Gastroesophageal sphincter (tissue), 4 donors: ENCODE measurements at regions not wholly inside any gene's neighbourhood (a gene's known extent, or its start where the extent isn't known, plus 50 kb on each side); places are given as distances from the start of the nearest gene placed in this dataset.

ENCODE experiments used
- ATAC-seq: fragments of 150-250 bp; one replicate; pipeline ENCODE4 v1.9.1; 2016; ENCODE audit warnings: mild to moderate bottlenecking, moderate library complexity
- H3K27ac ChIP-seq, 4 donors: fragments of 200-600 bp; sonication (generic) in 3 of 4; 1 replicate in 3 of 4; 2 replicates in 1 of 4; pipeline ENCODE4 v1.5.1; 2016 to 2019
- H3K27me3 ChIP-seq: fragments of 200-600 bp; sonication (generic); one replicate; pipeline ENCODE4 v1.5.1; 2019
- H3K36me3 ChIP-seq, 2 donors: fragments of 200-600 bp; sonication (generic); one replicate each; pipeline ENCODE4 v1.5.1; 2019; ENCODE audit warnings: control low read depth in 1 of 2
- H3K4me1 ChIP-seq, 3 donors: fragments of 200-600 bp; sonication (generic); 1 replicate in 2 of 3; 2 replicates in 1 of 3; pipeline ENCODE4 v1.5.1; 2016 to 2019; ENCODE audit warnings: control low read depth in 2 of 3
- H3K4me3 ChIP-seq, 2 donors: fragments of 200-600 bp; sonication (generic); one replicate each; pipeline ENCODE4 v1.5.1; 2019; ENCODE audit warnings: mild to moderate bottlenecking in 1 of 2, moderate library complexity in 1 of 2
- H3K9me3 ChIP-seq, 3 donors: fragments of 200-600 bp; sonication (generic); one replicate each; pipeline ENCODE4 v1.5.1; 2017 to 2019; ENCODE audit warnings: control low read depth in 2 of 3
- CTCF ChIP-seq, 4 experiments: fragments of 200-600 bp in 2 of 4; fragments of 450-650 bp in 2 of 4; sonication (generic) in 1 of 4; IDR thresholded peaks; one replicate each; pipeline ENCODE4 v1.5.1; 2017 to 2019; ENCODE audit warnings: antibody characterized with exemption in 4 of 4, mild to moderate bottlenecking in 2 of 4, moderate library complexity in 2 of 4
- EP300 ChIP-seq: sonication (generic); formaldehyde crosslinking; IDR thresholded peaks from one replicate; pipeline ENCODE4 v1.6.1; 2017; ENCODE audit warnings: antibody characterized with exemption, mild to moderate bottlenecking
- POLR2A ChIP-seq, 2 donors: fragments of 450-650 bp; IDR thresholded peaks; one replicate each; pipeline ENCODE4 v1.6.1; 2017; ENCODE audit warnings: antibody characterized with exemption in 2 of 2, mild to moderate bottlenecking in 2 of 2, moderate library complexity in 1 of 2
- POLR2AphosphoS5 ChIP-seq: sonication (generic); formaldehyde crosslinking; IDR thresholded peaks from one replicate; pipeline ENCODE4 v1.6.1; 2017; ENCODE audit warnings: antibody characterized with exemption
- WGBS, 2 donors: methylation state at CpG; one replicate each; pipeline ENCODE4 v1.1.5; 2018; ENCODE audit warnings: low coverage in 1 of 2; 5-methylcytosine and 5-hydroxymethylcytosine counted together

GRCh38 chr7:149552799-149553198 lies 55.2 kb upstream of the ZNF746 start:
- 36 to 42% methylated on average over 3 of the region's 3 CpGs for WGBS, 2 donors
- H3K27ac ChIP-seq = no peak overlapping the region
- no peak for ATAC-seq
- no peak overlapping the region for H3K4me3 ChIP-seq
- peaks cover 0 to 6% (median 0%) of the 10 kb centered on the region in 3 donors for H3K4me1 ChIP-seq
- H3K9me3 ChIP-seq = no peaks in the 10 kb centered on the region
- peaks cover 0 to 75% of the 10 kb centered on the region in 2 donors for H3K36me3 ChIP-seq
- TF ChIP-seq EP300 = no peak
- TF ChIP-seq POLR2A (IDR thresholded peaks at IDR 0.05) = no peak
- no peak for TF ChIP-seq POLR2AphosphoS5
- no peak for TF ChIP-seq CTCF (IDR thresholded peaks at IDR 0.05)
- no peaks in the 10 kb centered on the region for H3K27me3 ChIP-seq
